GM23338 (cell line): ENCODE measurements at regions not wholly inside any gene's neighbourhood (a gene's known extent, or its start where the extent isn't known, plus 50 kb on each side); places are given as distances from the start of the nearest gene placed in this dataset.

Experiments
- ATAC-seq: fragments of 200-7000 bp; cut with Tn5 transposase; 3 replicates; pipeline ENCODE4 v1.9.1; 2020
- DNase-seq: peaks from one replicate; pipeline ENCODE4 v3.0.0-alpha.2; 2015; ENCODE audit warnings: low spot score
- H2AFZ ChIP-seq: fragments of 200-600 bp; sonication (generic); 2 replicates; pipeline ENCODE4 v1.8.0; 2016; ENCODE audit warnings: antibody characterized with exemption, mild to moderate bottlenecking, moderate library complexity
- H3F3A ChIP-seq: fragments of 200-600 bp; sonication (generic); replicated peaks from 2 replicates; pipeline ENCODE4 v1.8.0; 2017; ENCODE audit warnings: antibody characterized with exemption, mixed run types, low read depth
- H3K27ac ChIP-seq: fragments of 200-600 bp; sonication (generic); 2 replicates; pipeline ENCODE4 v1.6.1; 2016; ENCODE audit warnings: low read depth
- H3K27me3 ChIP-seq: fragments of 200-600 bp; sonication (generic); 2 replicates; pipeline ENCODE4 v1.8.0; 2016; ENCODE audit warnings: mild to moderate bottlenecking, mixed run types, moderate library complexity; ENCODE audit not compliant: insufficient read depth
- H3K36me3 ChIP-seq: fragments of 200-600 bp; sonication (generic); 2 replicates; pipeline ENCODE4 v1.8.0; 2016; ENCODE audit warnings: mild to moderate bottlenecking; ENCODE audit not compliant: insufficient read depth
- H3K4me1 ChIP-seq: fragments of 200-600 bp; sonication (generic); 2 replicates; pipeline ENCODE4 v1.8.0; 2016; ENCODE audit warnings: mild to moderate bottlenecking, moderate library complexity; ENCODE audit not compliant: insufficient read depth
- H3K4me2 ChIP-seq: fragments of 200-600 bp; sonication (generic); 2 replicates; pipeline ENCODE4 v1.7.1; 2017; ENCODE audit warnings: mixed run types
- H3K4me3 ChIP-seq: fragments of 200-600 bp; sonication (generic); 2 replicates; pipeline ENCODE4 v1.6.1; 2016; ENCODE audit warnings: mixed run types
- H3K79me2 ChIP-seq: fragments of 200-600 bp; sonication (generic); replicated peaks from 2 replicates; pipeline ENCODE4 v1.8.0; 2017; ENCODE audit warnings: mild to moderate bottlenecking; ENCODE audit not compliant: insufficient read depth
- H3K9me2 ChIP-seq: fragments of 200-600 bp; sonication (generic); 2 replicates; pipeline ENCODE4 v1.8.0; 2017; ENCODE audit not compliant: insufficient read depth
- H4K20me1 ChIP-seq: fragments of 200-600 bp; sonication (generic); replicated peaks from 2 replicates; pipeline ENCODE4 v1.8.0; 2017; ENCODE audit warnings: mild to moderate bottlenecking; ENCODE audit not compliant: insufficient read depth
- H3K27ac Mint-ChIP-seq: 2 replicates; pipeline ENCODE4 v1.8.0; 2020; ENCODE audit warnings: inconsistent platforms, mild to moderate bottlenecking, moderate library complexity, mixed read lengths
- H3K27me3 Mint-ChIP-seq: 3 replicates; pipeline ENCODE4 v1.8.0; 2022; ENCODE audit warnings: low read depth, mild to moderate bottlenecking, moderate library complexity, mixed read lengths, inconsistent platforms; ENCODE audit not compliant: insufficient read depth, poor library complexity
- H3K36me3 Mint-ChIP-seq: 3 replicates; pipeline ENCODE4 v1.8.0; 2021; ENCODE audit warnings: low read depth, mild to moderate bottlenecking, inconsistent platforms, moderate library complexity, mixed read lengths
- H3K4me1 Mint-ChIP-seq: 3 replicates; pipeline ENCODE4 v1.8.0; 2020; ENCODE audit warnings: mild to moderate bottlenecking, inconsistent platforms, mixed read lengths
- H3K4me3 Mint-ChIP-seq: 3 replicates; pipeline ENCODE4 v1.8.0; 2021; ENCODE audit warnings: moderate library complexity, mild to moderate bottlenecking, inconsistent platforms, mixed read lengths
- H3K9me3 Mint-ChIP-seq: 3 replicates; pipeline ENCODE4 v1.8.0; 2020; ENCODE audit warnings: moderate library complexity, mild to moderate bottlenecking, inconsistent platforms, mixed read lengths
- CREB1 ChIP-seq: fragments of 250-450 bp; sonication (Bioruptor Pico); IDR thresholded peaks from 2 replicates; pipeline ENCODE4 v1.5.0; 2020; ENCODE audit warnings: low read depth, mild to moderate bottlenecking, moderate library complexity
- CTCF ChIP-seq, 2 experiments: fragments of 200-600 bp in 1 of 2; sonication (generic) in 1 of 2; conservative IDR thresholded peaks; 2 replicates each; pipeline versions ENCODE4 v1.5.1 to v1.6.1; 2016 to 2017; ENCODE audit warnings: antibody characterized with exemption in 2 of 2, low read depth in 2 of 2, mild to moderate bottlenecking in 2 of 2, moderate library complexity in 1 of 2
- EZH2 ChIP-seq: fragments of 200-600 bp; sonication (generic); IDR thresholded peaks from one replicate; pipeline ENCODE4 v1.8.0; 2017; ENCODE audit warnings: antibody characterized with exemption, mild to moderate bottlenecking, low read depth; ENCODE audit not compliant: unreplicated experiment
- EZH2phosphoT487 ChIP-seq: fragments of 200-600 bp; sonication (generic); IDR thresholded peaks from one replicate; pipeline ENCODE4 v1.8.1; 2018; ENCODE audit warnings: antibody characterized with exemption; ENCODE audit not compliant: unreplicated experiment
- JUNB ChIP-seq: IDR thresholded peaks from one replicate; pipeline ENCODE4 v1.6.1; 2016; ENCODE audit warnings: antibody characterized with exemption; ENCODE audit not compliant: unreplicated experiment
- NANOG ChIP-seq: IDR thresholded peaks from 2 replicates; pipeline ENCODE4 v1.6.1; 2016; ENCODE audit warnings: antibody characterized with exemption, borderline replicate concordance
- POLR2AphosphoS5 ChIP-seq: IDR thresholded peaks from 2 replicates; pipeline ENCODE4 v1.6.1; 2016; ENCODE audit warnings: antibody characterized with exemption, low read depth
- REST ChIP-seq: IDR thresholded peaks from one replicate; pipeline ENCODE4 v1.6.1; 2018; ENCODE audit warnings: antibody characterized with exemption; ENCODE audit not compliant: unreplicated experiment
- STAT1 ChIP-seq: IDR thresholded peaks from one replicate; pipeline ENCODE4 v1.6.1; 2016; ENCODE audit warnings: antibody characterized with exemption; ENCODE audit not compliant: unreplicated experiment
- ZNF114 ChIP-seq: fragments of 250-450 bp; sonication (Bioruptor Pico); IDR thresholded peaks from 2 replicates; pipeline ENCODE4 v1.5.0; 2020; ENCODE audit warnings: mild to moderate bottlenecking, moderate library complexity
- ZNF331 ChIP-seq: fragments of 250-450 bp; sonication (Bioruptor Pico); IDR thresholded peaks from 2 replicates; pipeline ENCODE4 v1.5.0; 2020; ENCODE audit warnings: low read depth, mild to moderate bottlenecking, moderate library complexity
- ZNF462 ChIP-seq: fragments of 250-450 bp; sonication (Bioruptor Pico); IDR thresholded peaks from 2 replicates; pipeline ENCODE4 v1.5.0; 2020; ENCODE audit warnings: mild to moderate bottlenecking, moderate library complexity
- TF ChIP-seq, protein P1 (sequence below): IDR thresholded peaks from 2 replicates; pipeline ENCODE4 v1.6.1; 2016; ENCODE audit warnings: antibody characterized with exemption

DNA sequence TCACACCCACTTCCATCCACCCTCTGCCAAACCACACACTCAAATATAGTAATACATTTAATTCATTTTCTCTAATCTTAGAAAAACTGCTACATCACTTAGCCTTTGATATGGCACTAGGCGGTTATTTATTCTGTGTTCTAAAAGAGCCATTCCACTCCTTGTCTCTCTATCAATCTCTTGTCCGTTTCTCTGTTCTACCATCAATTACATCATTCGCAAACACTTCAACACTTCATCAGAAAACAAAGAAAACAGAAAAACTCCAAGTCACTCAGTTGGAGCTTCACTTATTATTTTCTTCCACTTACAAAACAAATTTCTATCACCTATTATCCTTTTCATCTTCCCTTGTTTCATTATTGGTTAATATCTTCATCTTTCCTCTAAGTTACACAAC is 1523.0 kb downstream of the KCNT2 start:
- Histone ChIP-seq H3K27me3 (no peaks in the 10 kb centered on the region), H3K79me2 (no peaks in the 10 kb centered on the region), H3K36me3 (no peaks in the 10 kb centered on the region), H3K9me2 (no peaks in the 10 kb centered on the region), H3F3A (no peaks in the 10 kb centered on the region), H2AFZ (no peak overlapping the region), H3K4me3 (no peak overlapping the region), H3K27ac (no peak overlapping the region), H3K4me1 (no peaks in the 10 kb centered on the region), H3K4me2 (no peak overlapping the region), H4K20me1 (no peaks in the 10 kb centered on the region)
- H3K4me3 Mint-ChIP-seq = no peak overlapping the region
- ATAC-seq (no peak), DNase-seq (no peak)
- no peaks in the 10 kb centered on the region for H3K9me3 Mint-ChIP-seq
- H3K36me3 Mint-ChIP-seq = no peaks in the 10 kb centered on the region
- H3K27me3 Mint-ChIP-seq = no peaks in the 10 kb centered on the region
- no peak for TF ChIP-seq ZNF114 (CRISPR knock-in tag)
- TF ChIP-seq JUNB = no peak
- no peak for TF ChIP-seq ZNF331
- no peak for TF ChIP-seq STAT1
- TF ChIP-seq NANOG = no peak
- TF ChIP-seq, protein P1, sequence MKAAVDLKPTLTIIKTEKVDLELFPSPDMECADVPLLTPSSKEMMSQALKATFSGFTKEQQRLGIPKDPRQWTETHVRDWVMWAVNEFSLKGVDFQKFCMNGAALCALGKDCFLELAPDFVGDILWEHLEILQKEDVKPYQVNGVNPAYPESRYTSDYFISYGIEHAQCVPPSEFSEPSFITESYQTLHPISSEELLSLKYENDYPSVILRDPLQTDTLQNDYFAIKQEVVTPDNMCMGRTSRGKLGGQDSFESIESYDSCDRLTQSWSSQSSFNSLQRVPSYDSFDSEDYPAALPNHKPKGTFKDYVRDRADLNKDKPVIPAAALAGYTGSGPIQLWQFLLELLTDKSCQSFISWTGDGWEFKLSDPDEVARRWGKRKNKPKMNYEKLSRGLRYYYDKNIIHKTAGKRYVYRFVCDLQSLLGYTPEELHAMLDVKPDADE = no peak
- TF ChIP-seq EZH2 = no peak
- no peak for TF ChIP-seq EZH2phosphoT487
- TF ChIP-seq CTCF (conservative IDR thresholded peaks at IDR 0.05; ENCODE audit: low read depth in 2 of 2) = no peak
- no peak for TF ChIP-seq CREB1 (CRISPR knock-in tag)
- TF ChIP-seq ZNF462 (CRISPR knock-in tag) = no peak
- no peak for TF ChIP-seq REST
- TF ChIP-seq POLR2AphosphoS5 = no peak
- no peaks in the 10 kb centered on the region for H3K4me1 Mint-ChIP-seq
- H3K27ac Mint-ChIP-seq = no peak overlapping the region; the same call in 1 of the 2 replicates
